ENCODE measurements at regions not wholly inside any gene's neighbourhood (a gene's known extent, or its start where the extent isn't known, plus 50 kb on each side); places are given as distances from the start of the nearest gene placed in this dataset.

GRCh38 chr5:62139741-62140140 is 166.3 kb upstream of the KIF2A start:
- no peak overlapping the region for H3K14ac ChIP-seq (ENCODE audit: low read length)
- no peak for DNase-seq (ENCODE audit: low spot score)
- no peak overlapping the region for H4K91ac ChIP-seq (ENCODE audit: low read depth, low read length, poor library complexity)
- H2AK5ac ChIP-seq (ENCODE audit: low read depth, low read length) = no peak overlapping the region
- H4K8ac ChIP-seq (ENCODE audit: low read depth, low read length) = no peak overlapping the region
- no peak overlapping the region for H3K18ac ChIP-seq (ENCODE audit: low read length)
- no peak overlapping the region for H3K23ac ChIP-seq (ENCODE audit: low read depth, low read length, poor library complexity)
- no peak overlapping the region for H3K4me2 ChIP-seq (ENCODE audit: insufficient read depth, low read length, poor library complexity, severe bottlenecking)
- H3K27ac ChIP-seq (replicated peaks; ENCODE audit: low read length) = no peak overlapping the region
- no peak overlapping the region for H3K4ac ChIP-seq (ENCODE audit: low read length)
- H3K36me3 ChIP-seq (replicated peaks in 1 of 2; ENCODE audit: control insufficient read depth in 2 of 2, insufficient read depth in 2 of 2, low read length in 2 of 2) = no peaks in the 10 kb centered on the region
- no peak overlapping the region for H2BK12ac ChIP-seq (ENCODE audit: low read length)
- no peak overlapping the region for H3K9ac ChIP-seq (ENCODE audit: low read depth, low read length, poor library complexity)
- no peak overlapping the region for H2BK5ac ChIP-seq (ENCODE audit: low read length)
- peaks cover 4 to 9% of the 10 kb centered on the region in 2 donors for H3K4me1 ChIP-seq (ENCODE audit: control insufficient read depth in 2 of 2, insufficient read depth in 1 of 2, low read depth in 1 of 2, low read length in 2 of 2)
- no peak overlapping the region for H2BK15ac ChIP-seq (ENCODE audit: low read length)
- no peak overlapping the region for H3K4me3 ChIP-seq (ENCODE audit: low read length in 2 of 2)
- no peak overlapping the region for H2AFZ ChIP-seq (ENCODE audit: low read length)
- H3K79me1 ChIP-seq (ENCODE audit: low read depth, low read length) = no peaks in the 10 kb centered on the region
- no peak overlapping the region for H2BK120ac ChIP-seq (ENCODE audit: low read depth, low read length)
- no CpG with 5 or more reads among the region's 2 CpGs for WGBS, 2 donors (ENCODE audit: extremely low coverage in 2 of 2, insufficient read length in 2 of 2, insufficient replicate concordance in 1 of 2)
- no peaks in the 10 kb centered on the region for H3K9me3 ChIP-seq (replicated peaks in 1 of 2; ENCODE audit: control insufficient read depth in 2 of 2, insufficient read depth in 1 of 2, low read depth in 1 of 2, low read length in 2 of 2)
- H3K27me3 ChIP-seq (ENCODE audit: control insufficient read depth in 3 of 3, insufficient read depth in 3 of 3, low read depth in 1 of 3, low read length in 3 of 3) = peaks cover 0 to 5% (median 0%) of the 10 kb centered on the region in 3 experiments

GRCh38 chr5:62142351-62142750 is 163.7 kb upstream of the KIF2A start:
- Histone ChIP-seq H3K18ac (ENCODE audit: low read length) (no peak overlapping the region), H3K23ac (ENCODE audit: low read depth, low read length, poor library complexity) (no peak overlapping the region), H2BK15ac (ENCODE audit: low read length) (no peak overlapping the region), H3K14ac (ENCODE audit: low read length) (no peak overlapping the region), H3K27me3 (ENCODE audit: control insufficient read depth in 3 of 3, insufficient read depth in 3 of 3, low read depth in 1 of 3, low read length in 3 of 3) (no peaks in the 10 kb centered on the region), H3K9ac (ENCODE audit: low read depth, low read length, poor library complexity) (no peak overlapping the region), H2BK5ac (ENCODE audit: low read length) (no peak overlapping the region), H3K9me3 (replicated peaks in 1 of 2; ENCODE audit: control insufficient read depth in 2 of 2, insufficient read depth in 1 of 2, low read depth in 1 of 2, low read length in 2 of 2) (no peaks in the 10 kb centered on the region), H3K27ac (replicated peaks; ENCODE audit: low read length) (no peak overlapping the region), H2AFZ (ENCODE audit: low read length) (no peak overlapping the region), H3K4me2 (ENCODE audit: insufficient read depth, low read length, poor library complexity, severe bottlenecking) (no peak overlapping the region), H3K79me1 (ENCODE audit: low read depth, low read length) (no peaks in the 10 kb centered on the region), H3K4me3 (ENCODE audit: low read length in 2 of 2) (no peak overlapping the region), H3K36me3 (replicated peaks in 1 of 2; ENCODE audit: control insufficient read depth in 2 of 2, insufficient read depth in 2 of 2, low read length in 2 of 2) (no peaks in the 10 kb centered on the region), H2BK12ac (ENCODE audit: low read length) (no peak overlapping the region), H3K4me1 (ENCODE audit: control insufficient read depth in 2 of 2, insufficient read depth in 1 of 2, low read depth in 1 of 2, low read length in 2 of 2) (peaks cover 4 to 9% of the 10 kb centered on the region in 2 donors), H4K91ac (ENCODE audit: low read depth, low read length, poor library complexity) (no peak overlapping the region), H2AK5ac (ENCODE audit: low read depth, low read length) (no peak overlapping the region), H2BK120ac (ENCODE audit: low read depth, low read length) (no peak overlapping the region), H3K4ac (ENCODE audit: low read length) (no peak overlapping the region), H4K8ac (ENCODE audit: low read depth, low read length) (no peak overlapping the region)
- DNase-seq (ENCODE audit: low spot score) = no peak
- no CpG with 5 or more reads among the region's 4 CpGs for WGBS, 2 donors (ENCODE audit: extremely low coverage in 2 of 2, insufficient read length in 2 of 2, insufficient replicate concordance in 1 of 2)

GRCh38 chr5:62143268-62144229 is 162.5 kb upstream of the KIF2A start:
- Histone ChIP-seq H3K4me2 (ENCODE audit: insufficient read depth, low read length, poor library complexity, severe bottlenecking) (no peak overlapping the region), H3K36me3 (replicated peaks in 1 of 2; ENCODE audit: control insufficient read depth in 2 of 2, insufficient read depth in 2 of 2, low read length in 2 of 2) (no peaks in the 10 kb centered on the region), H3K4ac (ENCODE audit: low read length) (no peak overlapping the region), H2BK5ac (ENCODE audit: low read length) (no peak overlapping the region), H3K79me1 (ENCODE audit: low read depth, low read length) (no peaks in the 10 kb centered on the region), H3K4me3 (ENCODE audit: low read length in 2 of 2) (no peak overlapping the region), H3K4me1 (ENCODE audit: control insufficient read depth in 2 of 2, insufficient read depth in 1 of 2, low read depth in 1 of 2, low read length in 2 of 2) (peaks cover 2 to 8% of the 10 kb centered on the region in 2 donors), H3K18ac (ENCODE audit: low read length) (no peak overlapping the region), H3K14ac (ENCODE audit: low read length) (no peak overlapping the region), H3K27ac (replicated peaks; ENCODE audit: low read length) (no peak overlapping the region), H2BK120ac (ENCODE audit: low read depth, low read length) (no peak overlapping the region), H4K8ac (ENCODE audit: low read depth, low read length) (no peak overlapping the region), H3K23ac (ENCODE audit: low read depth, low read length, poor library complexity) (no peak overlapping the region), H2BK15ac (ENCODE audit: low read length) (no peak overlapping the region), H4K91ac (ENCODE audit: low read depth, low read length, poor library complexity) (no peak overlapping the region), H2AFZ (ENCODE audit: low read length) (peak overlapping the region; percentile 31), H2AK5ac (ENCODE audit: low read depth, low read length) (no peak overlapping the region), H3K27me3 (ENCODE audit: control insufficient read depth in 3 of 3, insufficient read depth in 3 of 3, low read depth in 1 of 3, low read length in 3 of 3) (no peaks in the 10 kb centered on the region), H2BK12ac (ENCODE audit: low read length) (no peak overlapping the region), H3K9ac (ENCODE audit: low read depth, low read length, poor library complexity) (no peak overlapping the region), H3K9me3 (replicated peaks in 1 of 2; ENCODE audit: control insufficient read depth in 2 of 2, insufficient read depth in 1 of 2, low read depth in 1 of 2, low read length in 2 of 2) (no peaks in the 10 kb centered on the region)
- peak; percentile 33 for DNase-seq (ENCODE audit: low spot score)
- no CpG with 5 or more reads among the region's 13 CpGs for whole genome bisulfite sequencing, 2 donors (ENCODE audit: extremely low coverage in 2 of 2, insufficient read length in 2 of 2, insufficient replicate concordance in 1 of 2)

GRCh38 chr5:62144401-62145022 is 161.5 kb upstream of the KIF2A start:
- H2BK15ac ChIP-seq (ENCODE audit: low read length) = no peak overlapping the region
- H2AFZ ChIP-seq (ENCODE audit: low read length) = peak overlapping the region; percentile 21
- H3K27me3 ChIP-seq (ENCODE audit: control insufficient read depth in 3 of 3, insufficient read depth in 3 of 3, low read depth in 1 of 3, low read length in 3 of 3) = no peaks in the 10 kb centered on the region
- no peak for DNase-seq (ENCODE audit: low spot score)
- no CpG with 5 or more reads among the region's 5 CpGs for WGBS, 2 donors (ENCODE audit: extremely low coverage in 2 of 2, insufficient read length in 2 of 2, insufficient replicate concordance in 1 of 2)
- H3K4me2 ChIP-seq (ENCODE audit: insufficient read depth, low read length, poor library complexity, severe bottlenecking) = no peak overlapping the region
- H2BK12ac ChIP-seq (ENCODE audit: low read length) = no peak overlapping the region
- H3K23ac ChIP-seq (ENCODE audit: low read depth, low read length, poor library complexity) = no peak overlapping the region
- H4K8ac ChIP-seq (ENCODE audit: low read depth, low read length) = no peak overlapping the region
- H3K9me3 ChIP-seq (replicated peaks in 1 of 2; ENCODE audit: control insufficient read depth in 2 of 2, insufficient read depth in 1 of 2, low read depth in 1 of 2, low read length in 2 of 2) = no peaks in the 10 kb centered on the region
- no peak overlapping the region for H4K91ac ChIP-seq (ENCODE audit: low read depth, low read length, poor library complexity)
- H3K27ac ChIP-seq (replicated peaks; ENCODE audit: low read length) = no peak overlapping the region
- no peaks in the 10 kb centered on the region for H3K36me3 ChIP-seq (replicated peaks in 1 of 2; ENCODE audit: control insufficient read depth in 2 of 2, insufficient read depth in 2 of 2, low read length in 2 of 2)
- H2BK120ac ChIP-seq (ENCODE audit: low read depth, low read length) = peak overlapping the region; percentile 30
- no peak overlapping the region for H3K9ac ChIP-seq (ENCODE audit: low read depth, low read length, poor library complexity)
- no peak overlapping the region for H3K18ac ChIP-seq (ENCODE audit: low read length)
- H3K4ac ChIP-seq (ENCODE audit: low read length) = no peak overlapping the region
- no peak overlapping the region for H3K4me3 ChIP-seq (ENCODE audit: low read length in 2 of 2)
- H2AK5ac ChIP-seq (ENCODE audit: low read depth, low read length) = no peak overlapping the region
- H3K4me1 ChIP-seq (ENCODE audit: control insufficient read depth in 2 of 2, insufficient read depth in 1 of 2, low read depth in 1 of 2, low read length in 2 of 2) = peaks cover 0 to 5% of the 10 kb centered on the region in 2 donors
- no peak overlapping the region for H3K14ac ChIP-seq (ENCODE audit: low read length)
- H2BK5ac ChIP-seq (ENCODE audit: low read length) = no peak overlapping the region
- no peaks in the 10 kb centered on the region for H3K79me1 ChIP-seq (ENCODE audit: low read depth, low read length)
